Brain pericyte (primary cell): ENCODE measurements at regions not wholly inside any gene's neighbourhood (a gene's known extent, or its start where the extent isn't known, plus 50 kb on each side); places are given as distances from the start of the nearest gene placed in this dataset.
"Not testable (repeated sequence)": the region's sequence is repeated elsewhere in the genome, so short reads cannot be mapped to it uniquely, and the experiment has no call there.

Experiments used
- DNase-seq: peaks from one replicate; pipeline ENCODE4 v3.0.0-alpha.2; 2012; ENCODE audit warnings: low read depth, low spot score

GRCh38 chr5:19189176-19189575, 798.8 kb downstream of the CDH18 start:
- no peak for DNase-seq

GRCh38 chr5:19193631-19194030, 794.4 kb downstream of the CDH18 start:
- DNase-seq = no peak

- no peak for DNase-seq
Measured at GRCh38 chr5:19196631-19197030, 791.4 kb downstream of the CDH18 start.

DNA sequence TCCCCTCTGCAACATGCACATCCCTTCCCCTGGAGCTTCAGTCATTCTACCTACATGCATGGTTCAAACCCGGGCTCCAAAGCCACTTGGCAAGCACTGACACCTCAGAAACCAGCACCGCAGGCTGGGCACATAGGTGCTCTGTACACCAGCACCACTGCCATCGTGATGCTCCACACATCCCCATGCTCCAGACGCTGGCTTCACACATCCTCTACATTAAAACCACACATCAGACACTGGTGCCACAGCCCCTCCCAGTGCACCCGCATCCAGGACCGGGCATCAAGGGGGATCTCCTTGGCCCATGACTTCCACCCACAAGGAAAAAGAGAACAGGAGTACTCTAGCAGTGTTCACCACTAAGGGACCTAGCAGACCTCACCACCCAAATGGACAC, 787.7 kb downstream of the CDH18 start:
- DNase-seq = no peak

DNA sequence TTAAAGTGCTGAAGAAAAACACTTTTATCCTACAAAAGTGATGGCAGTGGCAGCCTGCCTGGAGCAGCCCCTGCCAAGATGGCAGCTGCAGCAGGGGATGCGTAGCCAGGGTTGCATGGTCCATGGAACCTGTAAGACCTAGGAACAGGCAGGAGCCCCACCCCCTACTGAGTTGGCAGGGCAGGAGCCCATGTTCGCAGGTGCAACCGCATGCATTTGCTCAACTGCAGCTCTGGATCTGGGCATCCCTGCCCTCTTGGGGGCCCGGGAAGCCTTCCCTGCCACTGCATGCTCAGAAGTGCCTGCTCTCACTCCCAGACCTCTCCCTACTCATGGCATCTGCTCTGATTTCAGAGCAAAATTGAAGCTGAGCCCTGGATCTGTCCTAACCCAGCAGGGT, 779.6 kb downstream of the CDH18 start:
- DNase-seq = no peak

DNA sequence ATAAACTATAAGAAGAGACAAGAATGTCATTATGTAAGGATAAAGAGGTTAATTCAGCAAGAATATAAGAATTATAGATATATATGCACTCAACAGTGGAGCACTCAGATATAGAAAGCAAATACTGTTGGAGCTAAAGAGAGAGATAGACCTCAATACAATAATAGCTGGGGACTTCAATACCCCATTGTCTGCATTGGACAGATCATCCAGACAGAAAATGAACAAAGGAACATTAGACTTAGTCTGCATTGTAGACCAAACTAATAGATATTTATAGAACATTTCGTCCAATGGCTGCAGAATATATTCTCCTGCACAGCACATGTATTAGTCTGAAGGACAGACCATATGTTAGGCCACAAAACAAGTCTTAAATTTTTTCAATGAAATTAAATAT, 777.1 kb downstream of the CDH18 start:
- DNase-seq = no peak

GRCh38 chr5:19229179-19229835, 758.7 kb downstream of the CDH18 start:
- no peak for DNase-seq

DNA sequence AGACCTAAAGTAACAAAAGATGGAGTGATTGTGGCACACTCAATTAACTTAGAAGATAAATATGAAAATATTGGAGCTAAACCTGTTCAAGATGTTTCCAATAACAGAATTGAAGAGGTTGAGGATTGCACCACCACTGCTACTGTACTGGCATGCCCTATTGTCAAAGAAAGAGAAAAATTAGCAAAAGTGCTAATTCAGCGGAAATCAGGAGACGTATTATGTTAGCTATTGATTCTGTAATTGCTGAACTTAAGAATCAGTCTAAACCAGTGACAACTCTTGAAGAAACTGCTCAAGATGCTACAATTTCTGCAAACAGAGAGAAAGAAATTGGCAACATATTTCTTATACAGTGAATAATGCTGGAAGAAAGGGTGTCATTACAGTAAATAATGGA, 754.4 kb downstream of the CDH18 start:
- DNase-seq = no peak

DNA sequence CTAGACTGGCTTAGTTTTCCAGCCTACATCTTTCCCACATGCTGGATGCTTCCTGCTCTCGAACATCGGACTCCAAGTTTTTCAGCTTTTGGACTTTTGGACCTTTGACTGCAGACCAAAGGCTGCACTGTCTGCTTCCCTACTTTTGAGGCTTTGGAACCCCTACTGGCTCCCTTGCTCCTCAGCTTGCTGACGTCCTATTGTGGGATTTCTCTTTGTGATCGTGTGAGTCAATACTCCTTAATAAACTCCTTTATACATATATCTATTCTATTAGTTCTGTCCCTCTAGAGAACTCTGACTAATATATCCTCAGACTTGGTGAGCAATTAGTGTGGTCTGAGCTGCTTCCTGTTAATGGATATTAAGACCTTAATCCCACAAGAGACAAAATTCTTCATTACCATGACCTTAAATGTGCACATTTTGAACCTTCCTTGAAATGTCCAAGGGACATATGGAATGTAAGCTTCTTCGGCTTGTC, 752.9 kb downstream of the CDH18 start:
- DNase-seq = no peak

DNA sequence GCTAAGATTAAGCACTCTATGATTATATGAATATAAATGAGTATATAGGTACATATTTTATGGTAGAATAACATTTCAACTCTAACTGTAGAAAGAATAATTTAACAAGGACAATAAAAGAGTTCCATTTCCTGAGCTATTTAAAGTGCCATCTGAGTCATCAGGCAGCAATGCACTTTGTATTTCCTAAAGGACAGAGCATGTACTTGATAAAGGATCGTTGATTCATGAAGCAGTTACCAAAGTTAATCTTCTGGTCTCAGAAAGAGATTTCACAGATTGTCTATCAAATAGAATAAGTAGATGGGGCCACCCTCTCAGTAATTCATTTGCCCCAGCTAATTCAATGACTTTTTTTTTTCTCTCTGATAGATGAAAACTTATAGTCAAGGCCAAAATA, 747.8 kb downstream of the CDH18 start:
- DNase-seq = no peak

- no peak for DNase-seq
Measured at GRCh38 chr5:19241690-19242089, 746.3 kb downstream of the CDH18 start.

DNA sequence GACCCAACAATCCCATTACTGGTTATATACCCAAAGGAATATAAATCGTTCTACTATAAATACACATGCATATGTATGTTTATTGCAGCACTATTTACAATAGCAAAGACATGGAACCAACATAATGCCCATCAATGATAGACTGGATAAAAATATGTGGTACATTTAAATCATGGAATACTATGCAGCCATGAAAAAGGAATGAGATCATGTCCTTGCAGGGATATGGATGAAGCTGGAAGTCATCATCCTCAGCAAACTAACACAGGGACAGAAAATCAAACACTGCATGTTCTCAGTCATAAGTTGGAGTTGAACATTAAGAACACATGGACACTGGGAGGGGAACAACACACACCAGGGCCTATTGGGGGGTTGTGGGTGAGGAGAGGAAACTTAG, 741.8 kb downstream of the CDH18 start:
- not testable (repeated sequence) for DNase-seq

- no peak for DNase-seq
Measured at GRCh38 chr5:19247302-19247701, 740.7 kb downstream of the CDH18 start.

DNA sequence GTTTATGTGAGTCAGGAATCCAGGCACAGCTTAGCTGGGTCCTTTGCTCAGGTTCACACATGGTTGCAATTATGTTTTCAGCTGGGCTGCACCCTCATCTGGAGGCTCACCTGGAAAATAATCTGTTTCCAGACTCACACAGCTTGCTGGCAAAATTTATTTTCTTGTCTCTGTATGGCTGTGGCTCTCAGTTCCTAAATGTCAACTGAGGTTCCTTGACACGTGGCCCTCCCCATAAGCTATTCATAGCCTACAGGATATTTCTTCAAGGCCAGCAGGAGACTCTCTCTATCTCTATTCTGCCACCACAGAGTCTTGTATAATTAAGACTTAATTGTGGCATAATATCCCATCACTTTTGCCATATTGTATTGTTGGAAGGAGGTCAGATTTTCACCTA, 732.0 kb downstream of the CDH18 start:
- DNase-seq = no peak

- no peak for DNase-seq
Measured at GRCh38 chr5:19258686-19259085, 729.3 kb downstream of the CDH18 start.

DNA sequence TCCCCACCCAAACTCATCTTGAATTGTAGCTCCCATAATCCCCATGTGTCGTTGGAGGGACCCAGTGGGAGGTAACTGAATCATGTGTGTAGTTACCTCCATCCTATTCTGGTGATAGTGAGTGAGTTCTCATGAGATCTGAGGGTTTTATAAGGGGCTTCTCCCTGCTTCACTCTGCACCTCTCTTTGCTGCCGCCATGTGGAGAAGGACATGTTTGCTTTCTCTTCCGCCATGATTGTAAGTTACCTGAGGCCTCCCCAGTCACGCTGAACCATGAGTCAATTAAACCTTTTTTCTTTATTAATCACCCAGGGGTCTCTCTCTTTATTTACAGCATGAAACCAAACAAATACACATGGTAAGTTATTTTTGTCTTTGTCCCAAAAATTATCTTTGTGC, 726.1 kb downstream of the CDH18 start:
- no peak for DNase-seq

- DNase-seq = no peak
Measured at GRCh38 chr5:19264821-19265220, 723.2 kb downstream of the CDH18 start.

- no peak for DNase-seq
Measured at GRCh38 chr5:19266791-19267190, 721.2 kb downstream of the CDH18 start.

DNA sequence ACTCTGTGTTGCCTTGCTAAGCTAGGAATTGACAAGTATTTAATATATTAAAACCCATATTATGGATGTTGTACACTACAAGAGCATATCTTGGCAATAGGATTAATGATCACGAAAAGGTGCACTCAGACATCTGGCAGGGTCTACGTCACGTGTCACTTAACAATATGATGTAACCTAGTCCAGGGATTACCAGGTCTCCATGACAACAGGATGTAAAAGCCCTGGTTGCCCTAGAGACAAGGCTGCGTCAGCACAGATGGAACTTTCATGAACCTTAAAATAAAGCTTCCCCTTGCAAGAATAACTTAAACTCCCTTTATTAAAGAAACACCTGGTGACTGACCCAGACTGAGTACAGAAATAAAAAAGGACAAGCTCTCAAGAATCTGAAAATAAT, 717.8 kb downstream of the CDH18 start:
- DNase-seq = no peak

GRCh38 chr5:19274578-19274977, 713.4 kb downstream of the CDH18 start:
- no peak for DNase-seq

DNA sequence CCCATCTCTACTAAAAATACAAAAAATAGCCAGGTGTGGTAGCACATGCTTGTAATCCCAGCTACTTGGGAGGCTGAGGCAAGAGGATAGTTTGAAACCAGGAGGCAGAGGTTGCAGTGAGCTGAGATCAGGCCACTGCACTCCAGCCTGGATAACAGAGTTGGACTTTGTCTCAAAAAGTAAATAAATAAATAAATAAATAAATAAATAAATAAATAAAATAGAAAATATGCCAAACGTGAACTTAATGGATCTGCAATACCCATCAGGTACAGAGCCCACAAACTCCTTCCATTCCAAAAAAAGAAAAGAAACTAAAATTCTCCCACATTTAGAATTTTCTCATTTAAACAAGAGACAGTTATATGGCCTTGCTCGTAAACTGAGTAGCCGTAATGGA, 702.7 kb downstream of the CDH18 start:
- no peak for DNase-seq

GRCh38 chr5:19287548-19288277, 700.3 kb downstream of the CDH18 start:
- DNase-seq = not testable (repeated sequence)

- DNase-seq = not testable (repeated sequence)
Measured at GRCh38 chr5:19288311-19288710, 699.7 kb downstream of the CDH18 start.
